Hypothalamus (tissue), 51 donors: ENCODE measurements at regions not wholly inside any gene's neighbourhood (a gene's known extent, or its start where the extent isn't known, plus 50 kb on each side); places are given as distances from the start of the nearest gene placed in this dataset.
"Not testable (repeated sequence)": the region's sequence is repeated elsewhere in the genome, so short reads cannot be mapped to it uniquely, and the experiment has no call there.

Experiments used
- DNase-seq, 51 donors: peaks; one replicate each; lab custom pipeline; 2025; lab: John Stamatoyannopoulos, UW

DNA sequence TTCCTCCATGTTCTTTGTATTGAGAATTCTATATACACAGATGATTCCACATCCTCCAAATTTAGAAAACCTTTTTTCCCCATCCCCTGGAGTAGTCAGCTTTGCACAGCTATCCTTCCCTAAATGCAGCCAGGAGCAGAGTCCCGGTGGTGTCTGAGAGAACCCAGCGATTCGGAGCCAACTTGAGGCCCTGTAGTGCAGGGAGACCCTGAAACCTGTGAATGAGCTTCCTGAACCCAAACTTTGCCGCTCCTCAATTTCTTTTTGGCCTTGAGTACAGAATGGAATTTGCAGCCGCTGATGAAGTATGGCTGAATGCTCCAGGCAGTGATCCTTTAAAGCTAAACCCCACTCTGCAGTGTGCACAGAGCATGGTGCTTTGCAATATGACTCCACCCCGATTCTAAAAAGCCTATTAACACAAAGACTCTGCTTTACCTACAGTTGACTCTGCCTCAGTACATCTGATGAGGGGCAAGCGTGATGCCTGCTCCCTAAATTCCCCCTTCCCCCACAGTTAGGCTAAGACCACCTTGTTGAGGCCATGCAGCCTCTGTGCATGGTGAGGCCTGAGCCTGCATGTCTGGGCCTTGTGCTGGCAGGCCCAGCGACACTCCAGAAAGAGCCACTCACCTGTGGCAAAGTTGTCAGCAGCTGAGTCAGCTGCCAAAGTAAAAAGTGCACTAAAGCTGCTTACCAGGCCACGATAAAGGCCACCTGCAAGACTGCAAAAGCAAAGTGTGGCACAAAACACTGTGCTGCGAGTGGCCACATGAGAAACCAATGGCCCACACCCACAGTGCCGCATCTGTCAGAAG lies 82.1 kb downstream of the PLEKHG1 start:
- no peak for DNase-seq

DNA sequence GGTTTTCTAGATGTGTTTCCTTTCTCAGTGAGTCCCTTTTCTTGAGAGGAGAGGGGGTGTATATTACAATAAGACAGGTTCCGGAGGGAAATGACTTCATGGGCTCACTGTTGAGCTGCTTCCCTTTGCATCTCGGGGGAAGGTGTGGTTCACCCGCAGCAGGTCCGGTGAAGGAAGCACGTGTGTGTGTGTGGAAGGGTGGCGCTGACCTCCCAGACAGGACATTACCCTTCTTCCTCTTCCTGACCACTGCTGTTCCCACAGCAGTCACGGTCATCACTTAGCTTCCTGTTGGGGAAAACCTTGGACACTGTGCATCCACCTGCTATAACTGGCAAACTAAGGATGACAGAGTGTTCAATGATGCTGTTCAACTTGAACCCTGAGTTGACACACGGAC lies 83.6 kb downstream of the PLEKHG1 start:
- no peak for DNase-seq

DNA sequence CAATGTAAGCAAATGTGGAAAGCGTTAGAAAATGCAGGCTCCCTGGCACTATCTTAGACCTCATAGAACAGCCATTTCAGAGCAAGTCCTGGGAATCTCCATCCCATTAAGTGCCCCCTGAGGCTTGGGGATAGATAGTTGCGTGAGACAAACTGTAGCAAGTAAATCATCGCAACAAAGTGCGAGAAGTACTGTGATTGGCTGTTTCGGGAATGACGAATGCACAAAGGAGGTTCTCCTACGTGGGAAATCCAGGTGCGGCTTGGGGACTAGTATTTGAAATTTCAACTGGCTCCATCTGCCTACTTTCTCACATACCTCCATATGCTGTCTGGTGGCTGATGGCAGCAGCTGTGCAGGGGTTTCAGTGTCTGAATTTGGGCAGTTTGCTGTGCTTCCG lies 84.5 kb downstream of the PLEKHG1 start:
- no peak for DNase-seq

DNA sequence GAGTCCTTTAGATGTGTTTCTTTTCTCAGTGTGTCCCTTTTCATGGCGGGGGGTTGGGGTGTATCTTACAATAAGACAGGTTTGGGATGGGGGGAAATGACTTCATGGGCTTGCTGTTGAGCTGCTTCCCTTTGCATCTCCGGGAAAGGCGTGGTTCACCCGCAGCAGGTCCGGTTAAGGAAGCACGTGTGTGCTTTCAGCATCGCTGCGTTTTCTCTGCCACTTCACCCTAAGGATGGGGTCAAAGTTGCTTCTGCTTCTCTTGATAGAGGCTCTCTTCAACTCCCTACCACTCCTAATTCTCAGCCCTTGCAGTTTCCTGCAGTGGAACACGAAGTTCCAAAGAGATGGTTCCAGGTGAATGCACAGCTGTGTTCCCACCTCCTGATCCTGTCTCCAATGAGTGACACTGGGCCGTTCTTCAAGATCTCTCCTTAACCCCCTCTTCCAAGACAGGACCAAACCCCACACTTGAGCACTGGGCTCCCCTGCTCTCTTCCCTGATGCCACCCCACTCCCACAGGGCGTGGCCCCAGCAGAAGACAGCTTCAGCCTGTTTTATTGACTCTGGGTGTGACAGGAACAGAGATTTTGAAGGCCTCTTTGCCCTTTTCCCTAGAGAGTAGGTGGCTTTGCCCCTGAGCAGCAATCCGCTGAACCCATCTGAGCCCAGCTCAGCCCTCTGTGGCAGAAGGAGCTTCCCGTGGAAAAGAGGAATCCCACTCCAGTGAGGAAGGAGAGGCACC lies 85.2 kb downstream of the PLEKHG1 start:
- DNase-seq: no peak

DNA sequence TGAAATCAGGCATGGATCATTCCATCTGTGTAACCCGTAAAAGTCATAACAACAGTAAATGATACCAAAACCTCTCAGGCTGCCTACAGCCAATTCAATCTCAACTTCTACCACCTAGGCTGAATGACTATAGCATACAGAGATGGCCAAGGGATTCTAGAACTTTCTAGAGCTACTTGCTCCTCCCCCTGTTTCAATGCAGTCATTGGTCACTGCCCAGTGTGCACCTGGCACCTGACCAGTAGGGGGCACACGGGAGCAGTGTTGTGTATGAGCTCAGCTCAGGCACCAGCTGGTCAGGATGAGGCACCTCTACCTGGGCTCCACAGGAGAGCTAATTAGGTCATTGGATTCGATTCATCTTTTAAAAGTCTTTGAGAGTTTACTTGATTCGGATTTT lies 86.2 kb downstream of the PLEKHG1 start:
- DNase-seq: peak in 2 of 51 donors; percentile 2 to 15

DNA sequence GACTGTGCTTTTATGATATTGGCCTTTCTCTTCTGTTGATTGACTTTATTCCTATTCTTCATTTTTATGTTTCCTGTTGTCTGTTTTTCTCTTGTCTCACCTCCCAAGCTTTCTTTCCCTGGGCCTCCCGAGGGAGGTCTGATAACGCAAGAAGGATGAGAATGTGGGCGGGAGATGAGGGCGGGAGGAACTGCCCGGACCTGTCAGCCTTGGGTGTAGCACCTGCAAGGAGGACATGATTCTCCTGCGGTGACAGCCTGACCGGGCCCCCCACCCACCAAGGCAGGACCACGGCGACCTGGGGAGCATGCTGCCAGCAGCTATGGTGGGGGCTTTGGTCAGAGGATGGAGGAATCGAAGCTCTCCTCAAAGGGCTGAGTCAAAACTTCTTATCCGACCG lies 86.9 kb downstream of the PLEKHG1 start:
- no peak for DNase-seq

DNA sequence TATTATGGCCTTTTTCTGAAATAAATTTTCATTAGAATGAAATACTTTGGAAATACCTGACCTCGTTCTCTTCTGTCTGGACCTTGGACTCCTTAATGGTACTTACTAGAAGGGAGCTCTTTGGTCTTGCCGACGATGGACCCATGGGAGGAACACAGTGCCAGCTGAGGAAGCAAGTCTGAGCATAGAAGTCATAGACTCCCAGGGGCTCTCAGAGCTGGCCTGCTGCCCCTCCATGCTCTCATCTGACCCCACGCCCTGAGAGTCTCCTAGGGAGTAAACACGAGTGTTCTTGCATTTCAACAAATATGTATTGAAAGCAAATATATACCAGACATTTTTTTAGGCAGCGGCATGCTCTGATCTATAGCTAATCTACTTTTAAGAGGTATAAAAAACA lies 87.8 kb downstream of the PLEKHG1 start:
- no peak for DNase-seq

DNA sequence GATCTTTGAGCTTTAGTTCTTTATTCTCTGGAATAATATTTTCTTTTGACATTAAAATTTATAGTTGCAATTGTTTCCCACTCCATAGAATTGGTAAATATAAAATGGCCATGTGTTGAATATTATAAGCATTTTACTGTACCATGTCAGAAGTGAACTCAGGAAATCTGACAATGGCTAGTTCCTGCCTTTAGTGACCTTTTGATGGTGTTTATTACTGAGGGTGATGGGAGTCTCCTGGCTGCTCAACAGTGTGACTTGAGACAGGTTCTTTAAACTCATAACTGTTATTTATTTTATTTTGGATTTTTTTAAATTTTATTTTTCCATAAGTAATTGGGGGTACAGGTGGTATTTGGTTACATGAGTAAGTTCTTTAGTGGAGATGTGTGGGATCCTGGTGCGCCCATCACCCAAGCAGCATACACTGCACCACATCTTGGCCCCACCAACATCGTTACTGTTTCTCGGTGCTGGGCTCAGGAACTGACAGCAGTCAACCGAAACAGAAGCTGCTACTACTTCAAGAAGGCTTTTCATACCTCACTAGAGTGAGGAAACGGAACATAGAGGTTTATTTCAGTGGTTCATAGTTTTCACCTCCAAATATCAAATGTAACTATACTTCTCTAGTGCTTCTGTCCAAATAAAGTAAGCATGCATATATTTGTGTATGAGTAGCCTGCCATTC lies 90.4 kb downstream of the PLEKHG1 start:
- no peak for DNase-seq

DNA sequence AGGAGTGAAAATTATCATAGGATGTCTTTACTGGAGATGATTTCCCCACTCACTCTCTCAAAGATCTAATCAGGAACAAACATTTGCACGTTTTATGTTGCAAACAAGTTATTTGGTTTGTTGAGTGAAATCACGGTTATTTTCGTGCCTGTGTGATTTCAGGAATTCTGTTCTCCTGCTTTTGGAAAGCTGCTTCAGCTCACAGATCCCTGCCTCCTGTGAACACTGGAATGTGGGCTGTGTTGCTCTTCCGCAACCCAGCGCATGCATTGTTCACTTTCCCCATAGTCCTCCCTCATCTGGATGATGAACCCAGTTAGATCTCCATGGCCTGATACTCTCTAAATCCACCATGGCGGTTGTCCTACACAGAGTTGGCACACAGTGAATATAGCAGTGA lies 91.0 kb downstream of the PLEKHG1 start:
- no peak for DNase-seq

DNA sequence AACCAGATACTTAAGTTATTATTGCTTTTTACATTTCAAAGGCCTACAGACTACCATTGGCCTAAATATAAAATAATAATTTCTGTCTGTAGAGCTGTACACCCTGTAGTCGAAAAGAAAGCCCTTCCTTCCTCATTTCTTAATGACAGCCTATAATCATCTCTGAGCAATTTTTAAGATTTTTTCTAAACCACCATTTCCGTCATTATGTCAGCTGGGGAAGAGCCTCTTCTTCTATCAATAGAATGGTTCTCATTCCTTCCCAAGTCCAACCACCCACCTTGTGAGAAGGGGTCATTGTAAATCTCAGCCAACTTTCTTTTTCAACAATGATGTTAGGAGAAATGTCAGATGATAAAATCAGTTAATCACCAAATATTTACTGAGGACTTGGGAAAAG lies 91.8 kb downstream of the PLEKHG1 start:
- DNase-seq: no peak

DNA sequence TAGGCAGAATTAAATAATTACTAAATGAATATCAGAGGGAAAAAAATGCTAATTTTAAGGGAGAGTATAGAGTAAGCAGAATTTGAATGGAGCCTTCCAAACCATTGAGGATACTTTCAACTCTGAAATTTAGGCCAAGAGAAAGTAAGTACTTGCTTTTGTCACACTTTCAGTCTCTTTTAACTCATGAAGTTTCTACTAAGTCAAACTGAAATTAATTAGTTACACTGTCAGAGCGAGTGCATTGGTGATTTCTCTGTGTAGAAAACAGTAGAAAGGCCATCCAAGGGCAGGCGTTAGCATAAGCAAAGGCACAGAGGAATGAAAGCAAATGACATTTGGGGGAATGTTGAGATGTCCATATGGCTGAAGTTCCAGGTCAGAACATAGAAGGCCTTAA lies 92.9 kb downstream of the PLEKHG1 start:
- no peak for DNase-seq

DNA sequence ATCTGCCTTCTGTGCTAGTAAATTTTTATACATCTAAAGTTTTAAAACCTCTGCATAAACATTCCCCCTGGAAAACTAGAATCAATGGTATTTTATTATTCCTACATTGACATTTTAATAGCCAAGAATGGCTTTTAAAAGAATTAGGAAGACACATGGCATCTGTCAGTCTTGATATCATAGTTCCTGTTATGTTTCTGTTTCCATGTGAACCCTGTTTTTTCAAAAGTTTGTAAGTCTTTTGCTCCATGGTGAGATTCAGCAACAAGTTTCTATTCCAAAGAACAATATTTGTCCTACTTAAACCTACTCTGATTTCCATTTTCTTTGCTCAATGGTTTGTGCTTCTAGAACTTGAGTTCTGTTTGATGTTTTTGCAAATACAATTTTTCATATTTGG lies 95.2 kb downstream of the PLEKHG1 start:
- DNase-seq: no peak

DNA sequence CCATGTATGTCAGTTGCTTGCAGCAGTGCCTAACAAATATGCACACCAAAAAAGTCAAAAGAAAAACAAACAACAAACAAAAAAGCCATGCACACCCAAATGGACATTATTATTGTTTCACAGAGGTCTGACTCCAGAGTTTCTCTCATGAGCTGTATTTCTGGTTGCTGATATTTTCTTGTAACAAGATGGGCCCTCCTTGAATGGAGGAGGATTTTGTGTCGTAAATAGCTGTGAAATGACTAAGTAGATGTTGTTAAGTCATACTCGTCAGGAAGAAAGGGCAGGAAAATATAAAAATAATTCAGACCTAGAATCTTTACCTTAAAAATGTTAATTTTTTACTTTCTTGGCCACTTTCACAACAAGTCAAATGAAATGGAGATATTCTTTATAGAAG lies 96.0 kb downstream of the PLEKHG1 start:
- DNase-seq: no peak

DNA sequence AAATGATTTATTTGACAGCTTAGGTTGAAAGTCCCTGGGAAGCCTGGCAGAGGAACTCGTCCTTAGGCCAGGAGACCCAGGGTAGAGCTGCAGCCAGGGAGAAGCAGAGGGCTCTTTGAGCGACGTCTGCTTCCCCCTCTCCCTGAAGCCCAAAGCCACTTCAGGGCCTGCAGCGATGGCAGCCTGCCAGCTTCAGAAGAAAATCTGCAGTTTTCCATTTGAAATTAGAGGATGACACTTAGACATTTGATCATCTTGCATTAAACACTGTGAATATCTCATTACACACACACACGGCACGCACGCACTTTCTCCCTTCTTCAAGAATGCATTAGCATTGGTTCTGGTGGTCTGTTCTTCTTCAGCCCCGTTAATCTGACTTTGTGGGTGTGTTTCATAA lies 96.5 kb downstream of the PLEKHG1 start:
- peak in 3 of 51 donors; percentile 3 to 11 (median 8) for DNase-seq

DNA sequence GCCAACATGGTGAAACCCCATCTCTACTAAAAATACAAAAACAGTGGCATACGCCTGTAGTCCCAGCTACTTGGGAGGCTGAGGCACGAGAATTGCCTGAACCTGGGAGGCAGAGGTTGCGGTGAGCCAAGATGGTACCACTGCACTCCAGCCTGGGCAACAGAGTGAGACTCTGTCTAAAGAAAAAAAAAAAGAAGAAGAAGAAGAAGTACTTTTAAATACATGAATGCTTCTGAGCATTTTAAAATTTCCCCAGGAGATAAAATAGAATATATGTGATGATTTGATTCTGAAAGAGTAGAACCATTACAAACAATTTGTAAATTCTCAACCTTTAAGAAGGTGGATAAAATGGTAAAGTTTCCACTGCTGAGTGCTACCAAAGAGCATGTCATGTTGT lies 97.2 kb downstream of the PLEKHG1 start:
- not testable (repeated sequence) for DNase-seq

DNA sequence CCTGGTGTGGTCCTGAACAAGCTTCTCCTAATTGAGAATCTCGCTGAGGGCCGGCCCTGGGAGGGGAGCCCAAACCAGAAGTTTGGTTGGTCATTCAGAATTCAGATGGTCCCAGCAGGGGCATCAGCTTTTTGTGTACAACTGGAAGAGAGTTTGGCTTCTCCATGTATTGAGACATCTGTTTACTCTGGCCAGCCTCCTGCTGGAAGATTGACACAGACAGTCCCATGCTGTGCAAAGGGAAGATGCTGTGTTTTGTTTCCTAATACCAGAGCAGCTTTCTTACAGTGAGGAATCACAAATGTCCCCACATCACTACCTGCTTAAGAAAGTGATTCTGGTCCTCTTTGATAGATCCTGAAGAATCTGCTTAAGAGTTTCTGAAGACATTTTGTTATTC lies 97.8 kb downstream of the PLEKHG1 start:
- no peak for DNase-seq

DNA sequence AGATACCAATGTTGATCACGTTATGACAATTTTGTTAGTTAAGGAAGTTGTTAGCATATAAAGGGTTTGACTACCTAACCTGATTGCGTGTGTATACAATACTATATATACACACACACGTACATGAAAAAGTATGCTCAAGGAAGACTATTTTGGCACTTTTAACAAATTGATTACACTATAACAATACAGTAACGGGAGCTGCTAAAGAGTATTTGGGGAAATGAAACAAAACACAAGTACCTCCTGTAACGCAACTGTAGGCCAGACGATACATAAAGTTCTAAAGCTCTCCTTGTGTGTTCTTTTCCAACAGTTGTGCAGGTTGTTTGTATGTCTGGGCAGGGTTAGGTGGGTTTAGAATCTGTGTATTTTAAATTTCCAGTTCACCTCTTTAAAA lies 98.7 kb downstream of the PLEKHG1 start:
- DNase-seq: no peak

DNA sequence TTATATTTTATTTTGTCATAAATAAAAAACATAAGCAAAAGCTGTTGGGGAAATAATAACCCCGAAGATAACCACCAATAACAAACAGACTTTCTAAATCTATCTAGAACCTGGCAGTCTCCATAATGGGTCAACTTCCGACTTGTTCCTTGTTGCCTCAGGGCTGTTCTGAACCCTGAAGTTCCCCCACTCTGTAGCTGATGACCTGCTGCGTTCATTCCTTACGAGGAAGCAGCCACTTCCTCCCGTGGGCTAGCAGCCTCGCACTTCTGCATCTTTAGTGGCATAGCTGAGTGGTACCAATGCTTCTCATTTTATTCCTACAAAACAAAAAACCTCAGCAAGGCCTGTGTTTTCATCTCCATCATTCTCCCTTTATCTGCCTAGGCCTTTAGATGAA lies 103.0 kb downstream of the PLEKHG1 start:
- no peak for DNase-seq

DNA sequence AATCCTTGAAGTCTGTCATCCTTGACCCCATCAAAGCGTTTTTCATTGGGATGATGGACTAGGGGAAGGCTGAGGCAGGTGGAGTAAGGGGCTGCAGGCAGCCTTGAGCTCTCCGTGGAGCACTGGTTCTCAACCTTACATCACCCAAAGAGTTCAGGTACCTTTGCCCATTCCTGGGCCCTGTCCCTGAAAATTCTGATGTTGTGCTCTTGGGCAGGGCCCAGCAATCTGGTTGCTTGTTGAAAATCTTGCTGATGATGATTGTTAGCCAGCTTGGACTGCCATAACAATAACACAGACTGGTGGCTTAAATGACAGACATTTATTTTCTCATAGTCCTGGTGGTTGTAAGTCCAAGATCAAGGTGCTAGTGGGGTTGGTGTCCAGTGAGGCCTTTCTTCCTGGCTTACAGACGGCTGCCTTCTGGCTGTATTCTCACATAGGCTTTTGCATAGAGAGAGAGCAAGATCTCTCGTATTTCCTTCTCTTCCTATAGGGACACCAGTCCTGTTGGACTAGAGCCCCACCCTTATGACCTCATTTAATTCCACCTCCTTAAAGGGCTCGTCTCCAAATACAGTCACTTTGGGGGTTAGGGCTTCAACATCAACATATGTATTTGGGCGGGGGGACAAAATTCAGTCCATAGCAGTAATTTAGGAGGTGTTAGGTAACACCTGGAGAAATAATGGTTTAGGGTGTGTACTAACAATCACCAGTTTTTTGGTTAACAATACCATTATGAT lies 104.9 kb downstream of the PLEKHG1 start:
- DNase-seq: no peak

DNA sequence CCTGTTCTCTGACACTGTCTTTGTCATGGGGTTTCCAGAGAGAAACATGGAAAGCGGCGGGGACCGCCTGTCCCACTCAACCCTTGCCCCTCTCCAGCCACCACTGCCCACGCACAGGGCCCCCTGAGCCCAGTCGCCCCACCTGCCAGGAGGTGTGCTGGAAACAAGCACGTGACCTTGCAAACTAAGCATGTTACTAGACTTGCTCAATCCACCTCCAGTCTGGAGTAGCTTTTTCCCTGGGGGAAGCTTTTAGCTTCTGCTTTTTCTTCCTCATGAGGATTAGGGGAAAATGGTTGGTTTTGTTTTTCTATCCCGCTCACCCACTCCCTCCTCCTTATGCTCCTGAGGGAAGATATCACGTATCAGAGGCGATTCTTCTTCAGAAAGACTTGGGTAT lies 105.7 kb downstream of the PLEKHG1 start:
- no peak for DNase-seq

DNA sequence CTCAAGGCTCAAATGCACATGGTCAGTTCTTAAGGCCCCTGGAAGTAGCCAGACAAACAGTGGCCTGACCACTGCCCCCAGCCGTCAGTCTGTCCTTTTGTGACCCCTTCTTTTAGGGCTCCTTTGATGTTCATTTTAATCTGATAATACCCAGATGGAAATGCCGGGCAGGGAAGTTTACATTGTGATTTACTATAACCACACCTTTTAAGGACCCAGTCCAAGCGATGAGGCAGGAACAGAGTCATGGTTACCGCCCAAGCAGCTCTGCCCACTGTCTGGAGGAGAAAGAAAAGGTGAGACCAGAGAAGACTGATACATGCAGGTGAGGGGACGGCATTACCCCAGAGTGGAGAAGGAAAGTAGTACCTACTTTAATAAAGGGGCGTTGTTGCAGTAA lies 110.6 kb downstream of the PLEKHG1 start:
- DNase-seq: no peak
